ENCODE measurements at regions not wholly inside any gene's neighbourhood (a gene's known extent, or its start where the extent isn't known, plus 50 kb on each side); places are given as distances from the start of the nearest gene placed in this dataset.

DNA sequence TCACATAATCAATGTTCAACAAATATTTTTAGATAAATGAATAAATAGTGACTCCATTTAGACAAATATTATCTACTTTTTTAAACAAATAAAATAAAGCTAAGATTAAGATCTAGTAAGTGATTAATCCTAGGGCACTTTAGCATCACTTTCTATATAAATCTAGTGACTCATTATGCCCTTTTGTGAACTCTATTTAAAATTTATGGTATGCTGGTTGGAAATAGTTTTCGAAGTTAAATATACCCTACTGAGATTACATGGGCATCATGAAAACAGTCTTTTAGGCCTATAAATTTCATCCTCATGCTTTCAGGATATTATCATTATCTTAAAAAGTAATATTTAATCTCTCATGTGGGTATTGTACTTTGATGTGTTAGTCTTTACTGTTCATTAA is 140.4 kb upstream of the UFL1 start:
- TF ChIP-seq, protein P1, sequence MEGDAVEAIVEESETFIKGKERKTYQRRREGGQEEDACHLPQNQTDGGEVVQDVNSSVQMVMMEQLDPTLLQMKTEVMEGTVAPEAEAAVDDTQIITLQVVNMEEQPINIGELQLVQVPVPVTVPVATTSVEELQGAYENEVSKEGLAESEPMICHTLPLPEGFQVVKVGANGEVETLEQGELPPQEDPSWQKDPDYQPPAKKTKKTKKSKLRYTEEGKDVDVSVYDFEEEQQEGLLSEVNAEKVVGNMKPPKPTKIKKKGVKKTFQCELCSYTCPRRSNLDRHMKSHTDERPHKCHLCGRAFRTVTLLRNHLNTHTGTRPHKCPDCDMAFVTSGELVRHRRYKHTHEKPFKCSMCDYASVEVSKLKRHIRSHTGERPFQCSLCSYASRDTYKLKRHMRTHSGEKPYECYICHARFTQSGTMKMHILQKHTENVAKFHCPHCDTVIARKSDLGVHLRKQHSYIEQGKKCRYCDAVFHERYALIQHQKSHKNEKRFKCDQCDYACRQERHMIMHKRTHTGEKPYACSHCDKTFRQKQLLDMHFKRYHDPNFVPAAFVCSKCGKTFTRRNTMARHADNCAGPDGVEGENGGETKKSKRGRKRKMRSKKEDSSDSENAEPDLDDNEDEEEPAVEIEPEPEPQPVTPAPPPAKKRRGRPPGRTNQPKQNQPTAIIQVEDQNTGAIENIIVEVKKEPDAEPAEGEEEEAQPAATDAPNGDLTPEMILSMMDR (IDR thresholded peaks at IDR 0.05): no peak
- no peaks in the 10 kb centered on the region for H3K4me1 Mint-ChIP-seq
- H3K4me3 Mint-ChIP-seq: no peak overlapping the region
- no peaks in the 10 kb centered on the region for H3K9me3 Mint-ChIP-seq
- H3K36me3 Mint-ChIP-seq (ENCODE audit: low read depth): no peaks in the 10 kb centered on the region
- H3K27me3 Mint-ChIP-seq (ENCODE audit: low read depth, poor library complexity): peaks cover 2% of the 10 kb centered on the region
- H3K27ac Mint-ChIP-seq: no peak overlapping the region
- DNase-seq: no peak

DNA sequence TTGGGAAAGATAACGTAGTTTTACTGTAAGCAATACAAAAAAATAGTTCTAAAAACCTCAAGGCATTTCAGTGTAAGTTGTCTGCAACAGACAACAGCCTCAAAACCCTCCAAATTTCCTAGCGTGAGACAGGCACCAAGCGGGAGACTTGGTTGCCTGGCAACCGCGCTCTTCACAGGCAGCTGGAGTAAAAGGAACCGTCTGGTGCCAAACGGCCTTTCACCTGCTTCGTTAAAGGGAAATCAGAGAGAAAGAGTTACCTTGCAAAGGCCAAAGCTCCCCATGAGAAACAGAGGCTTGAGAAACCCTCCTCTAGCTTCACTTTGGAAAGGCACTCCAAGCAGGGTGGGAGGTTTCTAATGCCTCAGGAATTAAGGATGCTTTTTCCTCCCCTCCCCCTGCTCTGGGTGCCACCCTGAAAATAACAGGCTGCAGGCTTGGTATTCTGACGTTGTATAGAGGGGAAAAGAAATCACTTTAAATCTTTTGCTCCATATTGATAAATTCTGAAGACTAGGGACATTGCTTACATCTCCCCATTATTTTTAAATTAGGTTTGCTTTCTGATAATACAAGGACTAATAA is 129.7 kb upstream of the UFL1 start:
- TF ChIP-seq, protein P1 (IDR thresholded peaks at IDR 0.05): no peak
- DNase-seq: peak; percentile 56
- no peak overlapping the region for H3K27ac Mint-ChIP-seq
- no peak overlapping the region for H3K4me3 Mint-ChIP-seq
- H3K4me1 Mint-ChIP-seq: peaks cover 6% of the 10 kb centered on the region
- no peaks in the 10 kb centered on the region for H3K9me3 Mint-ChIP-seq
- no peaks in the 10 kb centered on the region for H3K36me3 Mint-ChIP-seq (ENCODE audit: low read depth)
- no peaks in the 10 kb centered on the region for H3K27me3 Mint-ChIP-seq (ENCODE audit: low read depth, poor library complexity)

DNA sequence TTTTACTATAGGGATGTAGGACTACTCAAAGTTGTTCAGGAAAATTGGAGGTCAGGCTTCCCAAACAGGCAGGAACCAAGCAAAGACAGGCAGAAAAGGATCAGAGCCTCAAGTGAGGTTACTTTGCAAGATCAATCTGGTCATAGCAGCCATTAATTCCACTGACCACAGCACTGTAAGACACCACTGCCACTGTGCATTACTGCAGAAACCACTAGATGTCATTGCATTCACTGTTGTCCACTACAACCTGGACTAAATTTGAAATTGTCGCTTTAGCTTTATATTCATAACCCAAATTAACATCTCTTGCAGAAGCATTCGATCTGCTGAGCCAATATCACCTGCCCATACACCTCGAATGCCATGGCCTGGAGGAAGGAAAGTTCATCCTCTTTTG is 126.9 kb upstream of the UFL1 start:
- Mint-ChIP-seq H3K4me1 (peaks cover 6% of the 10 kb centered on the region), H3K9me3 (no peaks in the 10 kb centered on the region), H3K27ac (no peak overlapping the region), H3K27me3 (ENCODE audit: low read depth, poor library complexity) (no peaks in the 10 kb centered on the region), H3K4me3 (no peak overlapping the region), H3K36me3 (ENCODE audit: low read depth) (no peaks in the 10 kb centered on the region)
- DNase-seq: no peak
- TF ChIP-seq, protein P1 (IDR thresholded peaks at IDR 0.05): peak; percentile 22

DNA sequence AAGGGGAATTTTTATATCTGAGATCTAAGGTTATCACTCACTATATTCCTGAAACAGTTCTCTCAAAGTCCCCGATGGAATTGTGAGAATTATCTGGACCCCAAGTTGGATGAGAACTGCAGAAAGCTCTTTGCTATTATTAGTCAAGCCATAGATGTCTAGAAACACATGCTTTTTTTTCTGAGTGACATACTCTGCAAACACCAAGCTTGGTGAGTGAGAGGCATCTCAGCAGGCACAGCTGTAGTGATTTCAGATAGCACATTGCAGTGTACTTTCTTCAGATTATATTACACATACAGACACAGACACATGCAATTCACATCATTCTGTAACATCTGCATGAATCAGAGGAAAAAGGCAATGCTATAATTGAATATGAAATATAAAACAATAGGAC is 111.1 kb upstream of the UFL1 start:
- Mint-ChIP-seq H3K36me3 (ENCODE audit: low read depth) (no peaks in the 10 kb centered on the region), H3K4me1 (peaks cover 13% of the 10 kb centered on the region), H3K27me3 (ENCODE audit: low read depth, poor library complexity) (no peaks in the 10 kb centered on the region), H3K4me3 (no peak overlapping the region), H3K27ac (no peak overlapping the region), H3K9me3 (peaks cover 3% of the 10 kb centered on the region)
- TF ChIP-seq, protein P1 (IDR thresholded peaks at IDR 0.05): no peak
- DNase-seq: no peak

DNA sequence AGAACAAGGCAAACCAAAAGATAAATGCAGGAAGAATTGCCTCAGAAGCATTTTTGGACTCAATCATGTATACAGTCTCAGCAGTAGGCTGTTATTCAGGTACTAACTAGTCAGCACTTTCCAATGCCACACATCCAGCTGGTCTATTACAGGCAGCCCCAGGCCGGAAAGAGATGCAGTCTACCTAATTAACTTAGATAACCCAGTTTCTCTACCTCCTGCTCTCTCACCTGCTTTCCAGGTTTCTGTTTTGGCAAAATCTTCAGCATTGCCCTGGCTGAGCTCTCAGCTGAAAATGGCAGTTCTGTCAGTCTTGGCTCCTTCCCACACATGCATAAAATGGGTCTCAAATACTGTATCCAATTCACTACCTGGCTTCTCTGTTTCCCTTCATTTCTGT is 101.3 kb upstream of the UFL1 start:
- H3K4me1 Mint-ChIP-seq: peaks cover 4% of the 10 kb centered on the region

DNA sequence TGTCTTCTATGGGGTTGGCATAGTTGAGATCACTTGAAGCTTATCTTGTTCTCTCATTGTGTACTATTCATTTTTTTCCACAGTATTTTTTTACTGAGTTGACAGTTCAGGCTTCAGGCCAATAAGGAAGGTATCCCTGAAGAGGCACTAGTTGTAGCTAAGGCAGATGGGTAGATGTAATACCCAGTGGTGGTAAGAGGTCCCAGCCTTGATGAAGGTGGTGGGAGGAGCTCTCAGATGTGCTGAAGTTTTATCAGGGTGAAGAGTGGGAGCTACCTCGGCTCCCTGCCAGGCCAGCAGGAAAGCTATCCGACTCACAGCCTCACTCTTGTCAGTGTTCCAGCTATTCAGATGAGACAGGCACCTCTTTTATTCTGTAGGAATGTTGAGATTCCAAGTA is 87.7 kb upstream of the UFL1 start:
- H3K27ac Mint-ChIP-seq: no peak overlapping the region
- H3K4me3 Mint-ChIP-seq: no peak overlapping the region
- no peaks in the 10 kb centered on the region for H3K36me3 Mint-ChIP-seq (ENCODE audit: low read depth)
- TF ChIP-seq, protein P1 (IDR thresholded peaks at IDR 0.05): no peak
- no peaks in the 10 kb centered on the region for H3K27me3 Mint-ChIP-seq (ENCODE audit: low read depth, poor library complexity)
- H3K9me3 Mint-ChIP-seq: peaks cover 49% of the 10 kb centered on the region
- no peaks in the 10 kb centered on the region for H3K4me1 Mint-ChIP-seq
- DNase-seq: no peak

More for the DNA sequence above, 101.3 kb upstream of the UFL1 start:
- TF ChIP-seq, protein P1 (IDR thresholded peaks at IDR 0.05): no peak
- Mint-ChIP-seq H3K27me3 (ENCODE audit: low read depth, poor library complexity) (no peaks in the 10 kb centered on the region), H3K4me3 (no peak overlapping the region), H3K9me3 (peaks cover 24% of the 10 kb centered on the region), H3K27ac (no peak overlapping the region), H3K36me3 (ENCODE audit: low read depth) (peaks cover 7% of the 10 kb centered on the region)
- DNase-seq: no peak

Measured in nephron progenitor cell (in vitro differentiated cells).